Activated T-cell treated with anti-CD3 and anti-CD28 coated beads, Interleukin-2, amount 50 U/mL, for 4 hours (primary cell): ENCODE measurements at regions not wholly inside any gene's neighbourhood (a gene's known extent, or its start where the extent isn't known, plus 50 kb on each side); places are given as distances from the start of the nearest gene placed in this dataset.

Experiments
- ATAC-seq, 2 donors: fragments of 200-7000 bp; cut with Tn5 transposase; one replicate each; pipeline ENCODE4 v1.10.0; 2021
- DNase-seq: peaks from one replicate; pipeline ENCODE4 v3.0.0-alpha.2; 2020
- H3K27me3 Mint-ChIP-seq: one replicate; pipeline ENCODE4 v1.8.0; 2021; ENCODE audit warnings: low read depth, mixed read lengths
- H3K36me3 Mint-ChIP-seq: one replicate; pipeline ENCODE4 v1.8.0; 2022; ENCODE audit warnings: mixed read lengths; ENCODE audit not compliant: insufficient read depth
- H3K4me1 Mint-ChIP-seq: one replicate; pipeline ENCODE4 v1.8.0; 2021; ENCODE audit warnings: low read depth, mixed read lengths
- H3K4me3 Mint-ChIP-seq: one replicate; pipeline ENCODE4 v1.8.0; 2021; ENCODE audit warnings: mild to moderate bottlenecking, moderate library complexity, mixed read lengths
- H3K9me3 Mint-ChIP-seq: one replicate; pipeline ENCODE4 v1.8.0; 2021; ENCODE audit warnings: mixed read lengths

DNA sequence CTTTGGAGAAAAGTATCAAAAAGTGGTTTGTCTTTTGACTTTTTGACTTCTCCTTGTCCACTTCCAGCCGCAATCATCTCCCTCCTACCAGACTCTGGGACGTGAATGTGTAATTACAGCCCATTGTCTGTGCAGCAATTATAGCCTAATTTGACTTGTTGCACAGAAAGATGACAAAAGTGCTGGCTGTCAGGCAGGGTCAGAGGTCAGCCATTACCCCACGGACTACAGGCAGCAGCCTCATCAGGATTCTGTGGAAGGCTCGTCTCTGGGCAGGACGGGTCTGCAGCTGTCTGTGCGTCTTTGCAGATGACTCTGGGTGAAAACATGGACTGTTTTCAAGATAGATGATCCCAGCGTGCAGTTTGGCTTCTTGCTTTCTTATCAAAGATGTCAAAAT lies 102.2 kb upstream of the EDNRB start:
- no peaks in the 10 kb centered on the region for H3K36me3 Mint-ChIP-seq
- DNase-seq, result no peak
- peaks cover 16% of the 10 kb centered on the region for H3K4me1 Mint-ChIP-seq
- no peak overlapping the region for H3K4me3 Mint-ChIP-seq
- no peaks in the 10 kb centered on the region for H3K27me3 Mint-ChIP-seq
- no peak for ATAC-seq
- H3K9me3 Mint-ChIP-seq, result peaks cover 10% of the 10 kb centered on the region

DNA sequence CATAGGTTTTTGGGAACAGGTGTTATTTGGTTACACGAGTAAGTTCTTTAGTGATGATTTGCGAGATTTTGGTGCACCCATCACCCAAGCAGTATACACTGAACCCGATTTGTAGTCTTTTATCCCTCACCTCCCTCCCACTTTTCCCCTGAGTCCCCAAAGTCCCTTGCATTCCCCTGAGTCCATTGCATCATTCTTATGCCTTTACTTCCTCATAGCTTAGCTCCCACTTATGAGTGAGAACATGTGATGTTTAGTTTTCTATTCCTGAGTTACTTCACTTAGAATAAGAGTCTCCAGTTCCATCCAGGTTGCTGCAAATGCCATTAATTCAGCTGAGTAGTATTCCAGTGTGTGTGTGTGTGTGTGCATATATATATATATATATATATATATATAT lies 97.2 kb upstream of the EDNRB start:
- Mint-ChIP-seq H3K27me3 (peaks cover 2% of the 10 kb centered on the region), H3K4me1 (no peaks in the 10 kb centered on the region), H3K9me3 (no peaks in the 10 kb centered on the region), H3K36me3 (no peaks in the 10 kb centered on the region), H3K4me3 (no peak overlapping the region)
- ATAC-seq, result no peak
- DNase-seq, result no peak

DNA sequence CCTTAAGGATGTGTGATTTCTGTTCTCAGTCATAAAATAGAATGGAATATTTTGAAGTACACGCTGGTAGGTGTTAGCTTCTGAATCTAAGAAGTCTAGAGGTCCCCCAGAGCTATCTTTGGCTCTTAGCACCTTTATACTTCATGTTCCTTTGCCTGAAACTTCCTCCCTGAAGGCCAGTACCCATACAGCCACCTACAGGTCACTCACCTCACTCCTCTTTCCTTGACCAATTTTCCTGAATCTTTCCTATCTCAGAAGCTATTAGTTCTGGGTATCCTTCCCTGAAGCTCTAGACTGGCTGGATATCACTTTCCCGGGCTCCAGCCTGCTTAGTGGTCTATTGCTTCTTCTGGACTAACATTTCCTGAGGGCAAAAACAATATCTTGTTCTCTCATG lies 93.4 kb upstream of the EDNRB start:
- no peak overlapping the region for H3K4me3 Mint-ChIP-seq
- no peaks in the 10 kb centered on the region for H3K9me3 Mint-ChIP-seq
- DNase-seq (no peak), ATAC-seq (no peak)
- peaks cover 4% of the 10 kb centered on the region for H3K27me3 Mint-ChIP-seq
- no peaks in the 10 kb centered on the region for H3K36me3 Mint-ChIP-seq
- no peaks in the 10 kb centered on the region for H3K4me1 Mint-ChIP-seq

DNA sequence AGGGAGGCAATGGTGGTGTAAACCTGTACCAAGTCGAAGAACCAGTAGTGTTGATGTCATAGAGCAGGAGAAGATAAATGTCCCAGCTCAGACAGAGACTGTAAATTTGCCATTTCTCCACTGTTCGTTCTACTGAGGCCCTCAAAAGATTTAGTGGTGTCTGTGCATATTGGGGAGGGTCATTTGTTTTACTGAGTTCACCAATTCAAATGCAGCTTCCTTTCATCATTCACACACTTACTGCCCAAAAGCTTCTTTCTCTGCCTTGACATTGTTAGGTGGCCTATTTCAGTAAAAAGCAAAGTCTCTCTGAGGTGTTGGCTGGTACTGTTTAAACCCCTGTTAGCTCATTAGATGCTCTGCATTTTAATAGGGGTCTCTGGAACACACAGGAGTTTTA lies 86.2 kb upstream of the EDNRB start:
- no peak for ATAC-seq
- Mint-ChIP-seq H3K36me3 (no peaks in the 10 kb centered on the region), H3K4me1 (no peaks in the 10 kb centered on the region), H3K27me3 (peaks cover 4% of the 10 kb centered on the region), H3K9me3 (no peaks in the 10 kb centered on the region), H3K4me3 (no peak overlapping the region)
- DNase-seq, result no peak

DNA sequence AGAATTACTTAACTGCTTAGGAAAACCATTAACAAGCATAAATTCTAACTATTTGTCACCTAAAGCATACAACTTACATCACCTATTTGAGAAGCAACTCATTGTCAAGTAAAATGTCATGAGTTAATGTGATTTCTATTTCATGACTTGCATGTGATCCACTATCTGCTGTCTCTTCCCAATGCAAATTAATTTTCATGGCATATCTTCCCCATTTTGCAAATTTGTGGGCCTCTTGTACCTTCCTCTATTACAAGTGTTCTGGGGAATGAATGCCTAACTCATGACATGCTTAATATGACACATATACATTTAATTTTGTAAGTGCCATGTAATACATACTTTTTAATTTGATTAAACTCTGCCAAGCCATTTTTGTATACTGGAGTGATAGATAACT lies 81.1 kb upstream of the EDNRB start:
- no peak overlapping the region for H3K4me3 Mint-ChIP-seq
- peaks cover 6% of the 10 kb centered on the region for H3K9me3 Mint-ChIP-seq
- no peak for DNase-seq
- no peaks in the 10 kb centered on the region for H3K4me1 Mint-ChIP-seq
- no peak for ATAC-seq
- peaks cover 5% of the 10 kb centered on the region for H3K27me3 Mint-ChIP-seq
- H3K36me3 Mint-ChIP-seq, result no peaks in the 10 kb centered on the region

DNA sequence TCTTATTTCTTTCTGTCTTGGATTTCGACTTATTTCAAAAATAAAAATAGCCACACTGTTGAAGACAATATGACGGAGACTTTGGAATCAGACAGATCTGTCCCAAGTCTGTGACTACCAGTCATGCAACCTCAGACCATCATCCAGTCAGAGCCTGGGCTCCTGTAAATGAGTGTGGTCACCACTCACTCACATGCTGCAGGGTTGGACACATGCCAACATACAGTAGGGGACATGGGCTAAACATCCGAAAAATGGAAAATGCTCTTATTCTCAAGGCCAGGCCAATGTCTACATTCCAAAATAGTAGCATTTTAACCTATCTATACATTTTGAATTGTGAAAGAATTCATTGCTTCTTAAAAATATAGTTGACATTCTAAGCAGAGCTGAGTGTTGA lies 75.5 kb upstream of the EDNRB start:
- Mint-ChIP-seq H3K4me3 (no peak overlapping the region), H3K36me3 (no peaks in the 10 kb centered on the region), H3K4me1 (no peaks in the 10 kb centered on the region), H3K9me3 (peaks cover 6% of the 10 kb centered on the region), H3K27me3 (peaks cover 2% of the 10 kb centered on the region)
- no peak for DNase-seq
- ATAC-seq, result no peak

DNA sequence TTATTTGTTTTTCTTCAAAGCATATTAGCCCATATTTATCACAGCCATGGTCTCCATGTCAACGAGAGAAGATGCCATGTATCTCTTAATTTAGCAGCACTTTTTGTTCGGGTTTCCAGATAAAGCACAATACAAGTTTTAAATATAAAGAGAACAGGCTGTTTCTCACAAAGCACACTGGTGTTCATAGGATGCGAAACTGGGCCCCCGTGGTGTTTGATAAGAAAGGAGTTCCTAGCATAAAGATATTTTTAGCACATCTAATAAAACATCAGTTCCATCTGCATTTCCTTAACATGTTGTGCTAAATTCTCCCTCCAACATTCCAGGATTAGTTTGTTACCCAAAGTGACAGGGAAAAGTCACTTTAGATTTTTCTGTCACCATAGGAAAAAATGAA lies 72.4 kb upstream of the EDNRB start:
- Mint-ChIP-seq H3K4me3 (no peak overlapping the region), H3K36me3 (no peaks in the 10 kb centered on the region), H3K9me3 (peaks cover under 1% of the 10 kb centered on the region)

DNA sequence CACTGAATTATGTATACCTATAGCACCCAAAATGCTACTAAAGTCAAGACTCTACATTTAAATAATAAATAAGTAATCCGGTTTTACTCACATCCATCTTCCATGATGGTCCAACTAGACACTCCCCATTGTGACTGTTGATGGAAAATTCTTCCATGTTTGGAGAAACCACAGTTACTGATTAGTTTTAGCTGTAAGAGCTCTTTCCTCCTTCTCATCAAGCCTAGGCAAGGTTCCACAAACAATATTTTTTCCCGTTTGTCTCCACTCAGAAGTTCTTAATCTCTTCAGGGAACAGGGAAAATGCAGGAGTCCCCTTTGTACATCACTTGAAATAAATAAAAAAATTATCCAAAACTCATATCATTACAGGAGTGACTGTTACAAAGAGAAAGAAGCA lies 70.7 kb upstream of the EDNRB start:
- Mint-ChIP-seq H3K4me3 (no peak overlapping the region), H3K9me3 (no peaks in the 10 kb centered on the region), H3K36me3 (no peaks in the 10 kb centered on the region), H3K27me3 (peaks cover 4% of the 10 kb centered on the region), H3K4me1 (no peaks in the 10 kb centered on the region)
- DNase-seq, result no peak
- ATAC-seq, result no peak

More for the DNA sequence above, 72.4 kb upstream of the EDNRB start:
- H3K27me3 Mint-ChIP-seq, result peaks cover 4% of the 10 kb centered on the region
- H3K4me1 Mint-ChIP-seq, result no peaks in the 10 kb centered on the region
- no peak for DNase-seq
- no peak for ATAC-seq

DNA sequence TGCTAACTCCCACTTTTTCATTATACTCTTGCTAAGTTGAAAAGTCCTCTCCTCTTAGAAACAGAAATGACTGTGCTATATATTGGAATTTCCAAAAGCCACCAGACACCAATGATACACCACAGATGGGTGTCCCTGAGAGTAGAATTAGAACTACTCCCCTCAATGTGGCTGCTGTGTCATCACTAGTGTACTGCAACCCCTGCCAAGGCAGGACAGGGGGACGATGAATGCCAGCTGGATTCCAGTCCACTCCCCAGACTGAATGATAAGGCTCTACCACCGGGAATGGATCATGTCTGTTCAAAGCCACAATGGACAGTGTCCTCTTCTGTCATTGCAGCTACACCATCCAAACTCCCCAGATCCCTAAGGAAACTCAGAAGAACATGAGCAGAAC lies 69.7 kb upstream of the EDNRB start:
- H3K4me3 Mint-ChIP-seq, result no peak overlapping the region
- no peak for DNase-seq
- H3K9me3 Mint-ChIP-seq, result no peaks in the 10 kb centered on the region
- no peak for ATAC-seq
- H3K4me1 Mint-ChIP-seq, result no peaks in the 10 kb centered on the region
- H3K27me3 Mint-ChIP-seq, result peaks cover 4% of the 10 kb centered on the region
- H3K36me3 Mint-ChIP-seq, result no peaks in the 10 kb centered on the region

DNA sequence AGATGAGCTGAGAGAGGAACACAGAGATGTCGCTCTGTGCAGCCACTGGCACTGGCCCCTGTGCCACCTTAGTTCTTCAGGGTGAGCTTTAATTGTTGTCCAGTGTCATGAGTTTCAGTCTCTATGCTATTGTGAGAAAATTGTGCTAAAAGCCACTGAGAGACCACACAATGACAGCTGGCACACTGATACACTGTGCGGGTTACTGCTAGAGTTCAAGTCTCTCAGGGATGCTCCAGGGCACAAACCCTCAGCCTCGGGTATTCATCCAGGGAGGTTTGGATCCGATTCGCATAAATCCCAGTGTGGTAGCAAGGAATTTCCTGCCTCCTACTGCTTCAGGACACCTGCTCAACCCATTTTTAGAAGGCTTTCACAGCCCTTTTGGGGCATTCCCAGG lies 68.1 kb upstream of the EDNRB start:
- Mint-ChIP-seq H3K27me3 (peaks cover 7% of the 10 kb centered on the region), H3K4me3 (no peak overlapping the region), H3K9me3 (no peaks in the 10 kb centered on the region), H3K4me1 (no peaks in the 10 kb centered on the region), H3K36me3 (no peaks in the 10 kb centered on the region)
- ATAC-seq, result no peak
- DNase-seq, result no peak

DNA sequence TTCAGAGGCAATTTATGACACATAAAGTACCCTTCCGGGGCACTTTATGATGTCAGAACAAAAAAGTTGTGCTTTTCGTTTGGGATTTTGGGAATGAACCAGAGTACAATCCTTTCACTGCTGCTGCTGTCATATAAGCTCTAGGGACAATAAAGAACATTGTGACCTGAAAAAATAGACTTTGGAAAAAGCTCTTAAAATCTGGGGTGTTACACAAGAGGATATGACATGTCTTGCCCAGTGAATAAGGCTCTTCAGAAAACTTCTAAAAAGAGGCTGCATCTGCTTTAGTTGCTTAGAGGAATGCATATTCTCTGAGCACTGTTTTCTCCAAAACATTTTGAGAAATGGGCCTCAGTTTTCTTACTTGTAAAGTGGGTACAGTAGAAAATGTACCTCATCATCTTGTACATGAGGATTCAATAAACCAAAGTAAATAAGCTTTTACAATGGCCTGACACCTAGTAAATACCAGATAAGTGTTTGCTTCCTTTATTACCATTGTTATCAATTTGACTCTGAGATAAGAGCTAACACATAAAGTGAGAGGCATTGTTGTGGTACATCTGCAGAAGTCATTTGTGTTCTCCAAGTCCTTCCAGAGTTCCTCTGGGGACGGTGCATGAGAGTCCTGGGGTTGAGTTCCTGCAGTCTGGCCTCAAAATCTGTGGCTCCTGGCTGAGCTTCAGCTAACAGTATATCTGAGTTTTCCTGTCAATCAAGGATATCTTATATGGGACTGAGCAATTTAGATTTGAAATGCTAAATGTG lies 67.4 kb upstream of the EDNRB start:
- Mint-ChIP-seq H3K36me3 (no peaks in the 10 kb centered on the region), H3K4me3 (no peak overlapping the region), H3K27me3 (peaks cover 7% of the 10 kb centered on the region), H3K4me1 (no peaks in the 10 kb centered on the region), H3K9me3 (no peaks in the 10 kb centered on the region)
- no peak for DNase-seq
- ATAC-seq, result no peak

DNA sequence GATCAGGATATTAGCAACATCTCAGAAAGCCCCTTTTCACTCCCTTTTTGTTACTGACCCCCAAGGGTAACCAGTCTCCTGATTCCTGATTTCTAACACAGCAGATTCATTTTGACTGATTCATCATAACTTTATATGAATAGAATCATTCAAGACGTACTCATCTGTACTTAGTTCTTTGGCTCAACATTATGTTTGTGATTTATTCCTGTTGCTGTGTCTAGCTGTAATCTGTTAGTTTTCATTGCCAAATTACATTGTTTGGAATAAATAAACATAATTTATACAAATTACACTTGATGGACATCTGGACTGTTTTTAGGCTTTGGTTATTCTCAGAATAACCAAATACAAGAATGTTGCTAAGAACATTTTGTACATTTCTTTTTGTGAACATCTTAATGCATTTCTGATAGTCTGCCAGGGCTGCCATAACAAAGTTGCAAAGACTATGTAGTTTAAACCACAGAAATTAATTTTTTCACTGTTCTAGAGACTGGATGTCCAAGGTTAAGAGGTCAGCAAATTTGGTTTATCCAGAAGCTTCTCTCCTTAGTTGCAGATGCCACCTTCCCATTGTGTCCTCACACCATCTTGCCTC lies 62.8 kb upstream of the EDNRB start:
- H3K4me1 Mint-ChIP-seq, result no peaks in the 10 kb centered on the region
- H3K27me3 Mint-ChIP-seq, result peaks cover 3% of the 10 kb centered on the region
- no peaks in the 10 kb centered on the region for H3K9me3 Mint-ChIP-seq
- H3K36me3 Mint-ChIP-seq, result no peaks in the 10 kb centered on the region
- ATAC-seq (no peak), DNase-seq (no peak)
- H3K4me3 Mint-ChIP-seq, result no peak overlapping the region

DNA sequence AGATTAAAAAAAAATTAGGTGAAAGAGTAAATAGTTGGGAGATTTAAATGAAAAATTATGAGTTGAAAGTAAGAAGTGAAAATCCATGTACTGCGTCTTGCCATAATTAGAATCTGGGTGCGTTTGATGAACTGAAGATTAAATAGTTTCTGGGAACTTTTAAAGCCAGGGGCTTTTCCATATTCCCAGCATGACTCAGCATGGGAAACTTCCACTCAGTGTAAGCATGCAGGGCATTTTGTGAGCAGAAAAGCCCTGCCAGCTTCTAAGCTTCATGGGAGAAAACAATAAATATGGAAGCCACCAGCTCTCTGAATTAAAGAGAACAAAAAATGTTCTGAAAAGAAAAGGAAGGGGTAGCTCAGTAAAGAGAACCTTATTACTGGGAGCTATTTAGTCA lies 62.0 kb upstream of the EDNRB start:
- Mint-ChIP-seq H3K4me3 (no peak overlapping the region), H3K27me3 (peaks cover 3% of the 10 kb centered on the region), H3K36me3 (no peaks in the 10 kb centered on the region), H3K9me3 (no peaks in the 10 kb centered on the region), H3K4me1 (no peaks in the 10 kb centered on the region)
- ATAC-seq, result no peak
- no peak for DNase-seq

DNA sequence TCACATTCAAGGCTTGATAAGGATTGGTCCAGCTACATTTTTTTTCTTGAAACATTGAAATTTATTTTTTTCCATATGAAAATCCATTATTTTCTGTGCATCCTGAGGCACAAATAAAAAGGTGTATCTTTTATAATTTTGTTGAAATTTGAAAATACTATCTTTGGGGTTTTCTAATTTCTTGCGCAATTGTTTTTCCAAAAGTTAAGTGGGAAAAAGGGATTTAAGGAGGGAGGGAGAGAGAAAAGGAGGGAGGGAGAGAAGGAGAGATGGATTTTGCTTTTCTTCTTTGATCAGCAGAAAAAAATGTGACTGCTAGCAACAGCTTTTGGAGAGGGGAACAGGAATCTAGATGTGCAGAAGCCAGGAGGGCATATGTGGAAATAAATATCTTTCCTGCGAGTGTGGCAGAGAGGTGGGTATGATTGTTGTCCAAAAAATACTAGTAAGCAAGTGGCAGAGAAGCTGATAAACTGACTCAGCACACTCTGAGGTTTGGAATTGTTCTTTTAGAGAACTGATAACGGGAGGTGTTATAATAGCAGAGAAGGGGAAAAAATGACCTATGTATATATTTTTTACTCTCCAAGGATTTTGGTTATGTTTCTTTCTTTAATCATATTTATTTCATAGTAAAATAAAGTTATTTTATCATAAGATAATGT lies 61.2 kb upstream of the EDNRB start:
- H3K36me3 Mint-ChIP-seq, result no peaks in the 10 kb centered on the region
- peaks cover under 1% of the 10 kb centered on the region for H3K9me3 Mint-ChIP-seq
- no peak overlapping the region for H3K4me3 Mint-ChIP-seq
- ATAC-seq, result no peak
- no peak for DNase-seq
- H3K27me3 Mint-ChIP-seq, result peaks cover 3% of the 10 kb centered on the region
- H3K4me1 Mint-ChIP-seq, result no peaks in the 10 kb centered on the region
